GM23338 (cell line): ENCODE measurements at regions not wholly inside any gene's neighbourhood (a gene's known extent, or its start where the extent isn't known, plus 50 kb on each side); places are given as distances from the start of the nearest gene placed in this dataset.

ENCODE experiments used
- ATAC-seq: fragments of 200-7000 bp; cut with Tn5 transposase; 3 replicates; pipeline ENCODE4 v1.9.1; 2020
- DNase-seq: peaks from one replicate; pipeline ENCODE4 v3.0.0-alpha.2; 2015; ENCODE audit warnings: low spot score
- H2AFZ ChIP-seq: fragments of 200-600 bp; sonication (generic); 2 replicates; pipeline ENCODE4 v1.8.0; 2016; ENCODE audit warnings: antibody characterized with exemption, mild to moderate bottlenecking, moderate library complexity
- H3F3A ChIP-seq: fragments of 200-600 bp; sonication (generic); replicated peaks from 2 replicates; pipeline ENCODE4 v1.8.0; 2017; ENCODE audit warnings: antibody characterized with exemption, mixed run types, low read depth
- H3K27ac ChIP-seq: fragments of 200-600 bp; sonication (generic); 2 replicates; pipeline ENCODE4 v1.6.1; 2016; ENCODE audit warnings: low read depth
- H3K27me3 ChIP-seq: fragments of 200-600 bp; sonication (generic); 2 replicates; pipeline ENCODE4 v1.8.0; 2016; ENCODE audit warnings: mild to moderate bottlenecking, mixed run types, moderate library complexity; ENCODE audit not compliant: insufficient read depth
- H3K36me3 ChIP-seq: fragments of 200-600 bp; sonication (generic); 2 replicates; pipeline ENCODE4 v1.8.0; 2016; ENCODE audit warnings: mild to moderate bottlenecking; ENCODE audit not compliant: insufficient read depth
- H3K4me1 ChIP-seq: fragments of 200-600 bp; sonication (generic); 2 replicates; pipeline ENCODE4 v1.8.0; 2016; ENCODE audit warnings: mild to moderate bottlenecking, moderate library complexity; ENCODE audit not compliant: insufficient read depth
- H3K4me2 ChIP-seq: fragments of 200-600 bp; sonication (generic); 2 replicates; pipeline ENCODE4 v1.7.1; 2017; ENCODE audit warnings: mixed run types
- H3K4me3 ChIP-seq: fragments of 200-600 bp; sonication (generic); 2 replicates; pipeline ENCODE4 v1.6.1; 2016; ENCODE audit warnings: mixed run types
- H3K79me2 ChIP-seq: fragments of 200-600 bp; sonication (generic); replicated peaks from 2 replicates; pipeline ENCODE4 v1.8.0; 2017; ENCODE audit warnings: mild to moderate bottlenecking; ENCODE audit not compliant: insufficient read depth
- H3K9me2 ChIP-seq: fragments of 200-600 bp; sonication (generic); 2 replicates; pipeline ENCODE4 v1.8.0; 2017; ENCODE audit not compliant: insufficient read depth
- H4K20me1 ChIP-seq: fragments of 200-600 bp; sonication (generic); replicated peaks from 2 replicates; pipeline ENCODE4 v1.8.0; 2017; ENCODE audit warnings: mild to moderate bottlenecking; ENCODE audit not compliant: insufficient read depth
- H3K27ac Mint-ChIP-seq: 2 replicates; pipeline ENCODE4 v1.8.0; 2020; ENCODE audit warnings: inconsistent platforms, mild to moderate bottlenecking, moderate library complexity, mixed read lengths
- H3K27me3 Mint-ChIP-seq: 3 replicates; pipeline ENCODE4 v1.8.0; 2022; ENCODE audit warnings: low read depth, mild to moderate bottlenecking, moderate library complexity, mixed read lengths, inconsistent platforms; ENCODE audit not compliant: insufficient read depth, poor library complexity
- H3K36me3 Mint-ChIP-seq: 3 replicates; pipeline ENCODE4 v1.8.0; 2021; ENCODE audit warnings: low read depth, mild to moderate bottlenecking, inconsistent platforms, moderate library complexity, mixed read lengths
- H3K4me1 Mint-ChIP-seq: 3 replicates; pipeline ENCODE4 v1.8.0; 2020; ENCODE audit warnings: mild to moderate bottlenecking, inconsistent platforms, mixed read lengths
- H3K4me3 Mint-ChIP-seq: 3 replicates; pipeline ENCODE4 v1.8.0; 2021; ENCODE audit warnings: moderate library complexity, mild to moderate bottlenecking, inconsistent platforms, mixed read lengths
- H3K9me3 Mint-ChIP-seq: 3 replicates; pipeline ENCODE4 v1.8.0; 2020; ENCODE audit warnings: moderate library complexity, mild to moderate bottlenecking, inconsistent platforms, mixed read lengths
- ETS1 ChIP-seq: IDR thresholded peaks from 2 replicates; pipeline ENCODE4 v1.6.1; 2016; ENCODE audit warnings: antibody characterized with exemption
- NANOG ChIP-seq: IDR thresholded peaks from 2 replicates; pipeline ENCODE4 v1.6.1; 2016; ENCODE audit warnings: antibody characterized with exemption, borderline replicate concordance
- REST ChIP-seq: IDR thresholded peaks from one replicate; pipeline ENCODE4 v1.6.1; 2018; ENCODE audit warnings: antibody characterized with exemption; ENCODE audit not compliant: unreplicated experiment
- ZNF114 ChIP-seq: fragments of 250-450 bp; sonication (Bioruptor Pico); IDR thresholded peaks from 2 replicates; pipeline ENCODE4 v1.5.0; 2020; ENCODE audit warnings: mild to moderate bottlenecking, moderate library complexity

GRCh38 chr3:83769791-83770663 is 1188.8 kb upstream of the CADM2 start:
- ATAC-seq, result no peak

More at GRCh38 chr3:83769791-83770663, 1188.8 kb upstream of the CADM2 start:
- Mint-ChIP-seq H3K36me3 (no peaks in the 10 kb centered on the region), H3K27me3 (no peaks in the 10 kb centered on the region), H3K27ac (no peak overlapping the region), H3K9me3 (0 out of 3 replicates have a peak, but pooled peaks cover 3% of the 10 kb centered on the region), H3K4me3 (no peak overlapping the region), H3K4me1 (no peaks in the 10 kb centered on the region)
- TF ChIP-seq ZNF114 (CRISPR knock-in tag) (no peak), ETS1 (no peak), REST (no peak), NANOG (no peak)
- Histone ChIP-seq H3K4me3 (no peak overlapping the region), H3K27ac (no peak overlapping the region), H3K36me3 (no peaks in the 10 kb centered on the region), H3K4me1 (no peaks in the 10 kb centered on the region), H2AFZ (no peak overlapping the region), H4K20me1 (no peaks in the 10 kb centered on the region), H3K79me2 (no peaks in the 10 kb centered on the region), H3K9me2 (no peaks in the 10 kb centered on the region), H3K4me2 (no peak overlapping the region), H3F3A (no peaks in the 10 kb centered on the region), H3K27me3 (no peaks in the 10 kb centered on the region)
- DNase-seq, result no peak
